NCI-H128 (cell line): ENCODE measurements at regions not wholly inside any gene's neighbourhood (a gene's known extent, or its start where the extent isn't known, plus 50 kb on each side); places are given as distances from the start of the nearest gene placed in this dataset.
"Not testable (repeated sequence)": the region's sequence is repeated elsewhere in the genome, so short reads cannot be mapped to it uniquely, and the experiment has no call there.

Source experiments
- DNase-seq: peaks from one replicate; lab custom pipeline; 2025; ENCODE audit not compliant: unreplicated experiment; lab: John Stamatoyannopoulos, UW

DNA sequence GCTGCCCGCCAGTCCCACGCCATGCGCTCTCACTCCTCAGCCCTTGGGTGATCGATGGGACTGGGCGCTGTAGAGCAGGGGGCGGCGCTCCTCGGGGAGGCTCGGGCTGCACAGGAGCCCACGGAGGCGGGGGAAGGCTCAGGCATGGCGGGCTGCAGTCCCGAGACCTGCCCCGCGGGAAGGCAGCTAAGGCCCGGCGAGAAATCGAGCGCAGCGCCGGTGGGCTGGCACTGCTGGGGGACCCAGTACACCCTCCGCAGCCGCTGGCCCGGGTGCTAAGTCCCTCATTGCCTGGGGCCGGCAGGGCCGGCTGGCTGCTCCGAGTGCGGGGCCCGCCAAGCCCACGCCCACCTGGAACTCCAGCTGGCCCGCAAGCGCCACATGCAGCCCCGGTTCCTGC lies 102.2 kb upstream of the PDE10A start:
- DNase-seq: not testable (repeated sequence)

- DNase-seq: no peak
Observed at GRCh38 chr6:165762876-165763275, 99.8 kb upstream of the PDE10A start.

DNA sequence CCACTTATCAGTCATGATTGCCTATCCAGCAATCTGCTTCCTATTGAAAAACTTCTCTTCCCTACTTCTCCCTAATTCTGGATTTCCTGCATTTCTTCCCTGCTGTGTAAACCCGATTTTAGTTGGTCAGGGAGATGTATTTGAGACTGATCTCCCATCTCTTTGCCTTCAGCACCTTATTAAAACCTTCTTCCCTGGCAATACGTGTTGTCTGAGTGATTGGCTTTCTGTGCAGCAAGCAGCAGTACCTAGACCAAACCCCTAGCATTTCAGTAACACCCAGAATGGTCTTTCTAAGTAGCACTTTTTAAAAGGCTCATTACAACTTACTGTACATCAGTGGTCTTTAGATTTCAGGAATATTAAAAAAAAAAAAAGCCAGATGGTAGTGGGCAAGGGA lies 99.1 kb upstream of the PDE10A start:
- no peak for DNase-seq

DNA sequence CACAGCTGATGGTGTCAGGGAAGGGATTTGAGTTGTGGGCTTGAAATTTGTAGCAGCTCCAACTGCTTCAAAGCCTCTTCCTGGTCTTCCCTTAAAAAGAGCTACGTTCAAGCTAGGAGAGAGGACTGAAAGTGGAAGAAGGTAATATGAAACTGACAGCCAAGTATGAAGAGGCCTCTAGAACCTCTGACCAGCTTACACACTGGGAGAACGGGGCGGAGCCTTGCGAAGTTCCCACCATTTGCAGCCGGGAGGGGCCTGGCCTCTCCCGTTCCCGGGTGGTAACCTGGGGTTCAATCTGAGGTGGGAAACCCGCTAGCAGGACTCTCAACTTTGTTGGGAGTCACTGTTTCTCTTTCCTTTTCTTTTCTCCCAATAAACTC lies 97.8 kb upstream of the PDE10A start:
- no peak for DNase-seq

GRCh38 chr6:165760126-165760802 lies 97.2 kb upstream of the PDE10A start:
- DNase-seq: no peak

DNA sequence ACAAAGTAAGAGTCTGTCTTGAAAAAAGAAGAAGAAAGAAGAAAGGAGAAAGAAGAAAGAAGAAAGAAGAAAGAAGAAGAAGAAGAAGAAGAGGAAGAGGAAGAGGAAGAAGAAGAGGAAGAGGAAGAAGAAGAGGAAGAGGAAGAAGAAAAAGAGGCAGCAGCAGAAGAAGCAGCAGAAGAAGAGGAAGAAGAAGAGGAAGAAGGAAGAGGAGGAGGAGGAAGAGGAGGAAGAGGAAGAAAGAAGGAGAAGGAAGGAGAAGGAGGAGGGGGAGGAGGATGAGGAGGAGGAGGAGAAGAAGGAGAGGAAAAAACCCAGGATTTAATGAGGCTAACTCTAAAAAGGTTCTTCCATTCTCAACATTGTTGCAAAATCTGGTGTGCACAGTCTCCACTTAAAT lies 95.4 kb upstream of the PDE10A start:
- no peak for DNase-seq

- DNase-seq: no peak
Observed at GRCh38 chr6:165755583-165755982, 92.5 kb upstream of the PDE10A start.

- DNase-seq: no peak
Observed at GRCh38 chr6:165753506-165753905, 90.5 kb upstream of the PDE10A start.

DNA sequence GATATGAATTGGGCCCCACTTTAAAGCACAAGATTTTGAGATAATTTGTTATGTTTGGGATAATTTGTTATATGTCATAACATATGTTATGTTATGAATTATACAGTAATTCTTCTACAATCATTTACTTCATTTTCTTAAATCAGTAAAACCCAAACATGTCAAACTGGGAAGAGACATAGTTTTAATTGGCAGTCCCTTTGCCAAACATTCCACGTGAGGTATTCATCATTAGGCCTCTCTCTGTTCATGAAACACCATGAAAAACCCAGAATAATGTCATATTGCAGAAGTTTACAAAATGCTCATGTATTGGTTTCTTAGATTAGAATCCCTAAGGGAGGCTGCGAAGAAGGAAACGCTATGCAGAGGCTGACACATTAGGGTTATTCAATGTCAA lies 89.4 kb upstream of the PDE10A start:
- no peak for DNase-seq

GRCh38 chr6:165751486-165751885 lies 88.4 kb upstream of the PDE10A start:
- DNase-seq: no peak

DNA sequence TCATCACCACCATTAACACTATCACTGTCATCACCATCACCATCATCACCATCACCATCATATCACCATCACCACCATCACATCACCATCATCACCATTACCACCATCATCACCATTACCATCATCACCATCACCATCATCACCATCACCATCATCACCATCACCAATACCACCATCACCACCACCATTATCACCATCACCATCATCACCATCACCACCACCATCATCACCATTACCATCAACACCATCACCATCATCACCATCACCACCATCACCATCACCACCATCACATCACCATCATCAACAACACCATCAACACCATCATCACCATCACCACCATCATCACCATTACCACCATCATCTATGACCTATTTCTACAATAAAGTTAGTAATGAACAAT lies 86.1 kb upstream of the PDE10A start:
- DNase-seq: no peak

DNA sequence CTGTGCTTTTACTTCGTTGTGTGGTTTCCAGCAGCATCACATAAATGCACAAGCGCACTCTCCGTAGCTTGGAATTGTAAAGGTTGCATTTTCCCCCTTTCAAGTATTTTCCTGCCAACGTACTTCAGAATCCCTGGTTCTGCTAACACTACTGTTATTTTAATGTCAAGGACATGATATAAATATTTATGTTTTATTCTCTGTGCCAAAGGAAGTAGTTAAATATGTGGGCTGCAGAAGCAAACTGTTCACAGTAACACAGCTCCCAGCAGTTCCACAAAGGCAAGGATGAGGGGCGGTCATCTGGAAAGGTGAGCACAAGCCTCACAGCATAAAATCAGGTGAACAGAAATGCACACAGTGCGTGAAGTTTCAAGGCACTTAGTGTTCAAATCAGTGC lies 85.3 kb upstream of the PDE10A start:
- no peak for DNase-seq

DNA sequence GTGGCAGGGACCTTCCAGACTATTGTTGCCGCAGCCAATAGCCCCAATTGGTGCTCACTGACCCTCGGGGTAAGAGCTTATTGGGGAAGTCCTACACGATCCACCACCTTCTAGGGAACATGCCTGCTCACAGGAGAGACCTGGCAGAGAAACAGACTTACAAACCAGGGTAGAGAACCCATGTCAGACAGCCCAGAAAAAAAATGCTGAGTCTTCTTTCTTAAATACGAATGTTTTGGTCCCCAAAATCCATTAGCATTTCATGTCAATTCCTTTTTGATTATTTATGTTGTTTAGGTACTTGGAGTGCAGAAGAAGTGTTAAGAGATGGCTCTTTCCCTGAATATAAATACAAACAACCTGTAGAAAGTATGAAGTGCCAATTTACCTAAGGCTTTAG lies 84.9 kb upstream of the PDE10A start:
- no peak for DNase-seq

DNA sequence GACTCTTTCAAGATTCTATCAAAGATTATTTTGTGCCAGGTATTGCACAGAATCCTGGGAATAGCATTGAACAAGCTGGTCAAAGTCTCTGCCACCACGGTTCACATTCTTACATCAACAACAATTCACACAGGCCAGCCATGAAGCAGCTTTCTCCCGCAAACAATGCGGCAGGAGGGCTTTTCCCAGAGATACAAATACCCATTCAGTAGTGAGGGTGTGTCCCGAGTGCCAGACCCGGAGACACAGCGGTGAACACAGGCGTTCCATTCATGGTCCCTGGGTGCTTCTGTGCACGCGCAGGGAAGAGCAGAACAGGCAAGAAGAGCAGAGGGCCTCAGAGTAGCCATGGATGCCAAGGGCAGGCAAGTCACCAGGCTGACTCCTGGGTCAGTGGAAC lies 83.3 kb upstream of the PDE10A start:
- no peak for DNase-seq

GRCh38 chr6:165745492-165745891 lies 82.5 kb upstream of the PDE10A start:
- DNase-seq: no peak

DNA sequence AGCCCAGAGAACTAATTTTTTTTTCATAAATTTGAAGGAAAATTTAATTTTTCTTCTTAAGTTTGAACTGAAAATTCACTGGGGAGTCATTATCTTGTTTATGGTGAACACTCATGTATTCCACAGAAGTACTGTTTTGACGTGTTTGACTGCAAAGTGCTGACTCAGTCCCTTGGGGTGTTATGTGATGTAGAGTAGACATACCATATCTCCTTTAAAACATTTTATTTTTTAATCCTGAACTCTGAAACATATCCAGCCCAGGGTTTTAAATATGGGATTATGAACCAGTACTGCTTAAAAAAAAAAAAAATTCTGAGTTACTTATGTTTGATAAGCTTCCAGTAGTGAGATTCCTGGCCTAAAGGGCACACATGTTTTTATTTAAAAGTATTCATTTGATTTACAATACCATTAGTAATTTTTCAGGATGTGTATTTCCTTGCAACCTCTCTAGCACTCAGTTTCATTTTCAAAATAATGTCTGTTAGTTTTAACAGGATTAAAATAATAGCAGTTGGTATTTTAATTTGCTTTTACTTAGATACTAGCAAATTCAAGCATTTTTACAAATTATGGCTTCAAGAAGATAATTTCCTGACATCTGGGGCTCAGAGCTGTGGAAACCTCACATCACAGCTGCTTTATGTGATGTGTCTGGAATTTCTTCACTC lies 81.7 kb upstream of the PDE10A start:
- DNase-seq: no peak

DNA sequence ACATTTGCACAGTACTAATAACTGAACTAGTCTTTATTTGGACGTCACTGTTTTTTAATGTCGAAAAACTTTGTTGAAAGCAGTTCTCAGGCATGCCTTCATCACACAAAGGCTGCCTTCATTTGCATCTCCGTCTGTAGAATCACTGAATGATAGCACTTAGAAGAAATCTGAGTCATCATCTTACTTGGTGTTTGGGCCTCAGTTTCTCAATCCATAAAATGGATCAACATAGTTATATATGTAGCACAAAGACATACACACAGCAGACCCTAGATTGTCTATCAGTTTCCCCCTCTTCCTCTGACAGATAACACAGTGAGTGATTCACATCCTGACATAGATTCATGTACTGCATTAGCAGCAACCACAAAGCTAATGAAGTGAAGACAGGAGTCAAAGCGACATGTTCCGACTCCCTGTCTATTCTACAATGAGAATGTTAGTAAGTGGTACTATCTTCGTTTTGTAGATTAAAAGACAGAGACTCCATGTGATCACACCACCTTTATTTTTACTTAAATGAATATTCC lies 80.4 kb upstream of the PDE10A start:
- no peak for DNase-seq

DNA sequence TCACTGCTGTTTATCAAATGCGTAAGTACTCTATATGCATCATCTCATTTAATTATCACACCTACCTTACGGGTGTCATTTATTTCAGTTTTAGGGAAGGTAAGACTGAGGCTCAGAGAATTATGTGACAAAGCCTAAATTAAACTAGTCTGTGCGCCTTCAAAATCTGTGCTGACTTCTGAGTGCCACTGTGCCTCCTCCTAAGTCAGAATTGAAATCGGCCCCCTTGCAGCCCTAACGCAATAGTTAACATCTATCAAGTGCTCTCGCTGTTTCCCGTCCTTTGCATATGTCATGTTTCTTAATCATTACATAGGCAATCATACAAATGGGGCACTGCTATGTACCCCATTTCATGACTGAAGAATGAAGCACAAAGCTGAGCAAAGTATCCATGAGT lies 79.0 kb upstream of the PDE10A start:
- DNase-seq: no peak

- no peak for DNase-seq
Observed at GRCh38 chr6:165737396-165737795, 74.4 kb upstream of the PDE10A start.

GRCh38 chr6:165735065-165735464 lies 72.0 kb upstream of the PDE10A start:
- no peak for DNase-seq

- DNase-seq: no peak
Observed at GRCh38 chr6:165733489-165733791, 70.4 kb upstream of the PDE10A start.

- DNase-seq: no peak
Observed at GRCh38 chr6:165732696-165733488, 69.9 kb upstream of the PDE10A start.
